Hepatocyte (in vitro differentiated cells): ENCODE measurements at regions not wholly inside any gene's neighbourhood (a gene's known extent, or its start where the extent isn't known, plus 50 kb on each side); places are given as distances from the start of the nearest gene placed in this dataset.
"Not testable (repeated sequence)": the region's sequence is repeated elsewhere in the genome, so short reads cannot be mapped to it uniquely, and the experiment has no call there.

Experiments
- DNase-seq: peaks from one replicate; pipeline ENCODE4 v3.0.0-alpha.2; 2016; ENCODE audit warnings: low spot score
- H2AFZ ChIP-seq: fragments of 200-600 bp; sonication (generic); 2 replicates; pipeline ENCODE4 v1.6.0; 2016; ENCODE audit warnings: antibody characterized with exemption, mild to moderate bottlenecking
- H3K27ac ChIP-seq: fragments of 200-600 bp; sonication (generic); 2 replicates; pipeline ENCODE4 v1.5.1; 2016; ENCODE audit warnings: mild to moderate bottlenecking
- H3K27me3 ChIP-seq: fragments of 200-600 bp; sonication (generic); 2 replicates; pipeline ENCODE4 v1.6.1; 2016
- H3K36me3 ChIP-seq: fragments of 200-600 bp; sonication (generic); replicated peaks from 2 replicates; pipeline ENCODE4 v1.5.1; 2016; ENCODE audit warnings: low read depth; ENCODE audit not compliant: insufficient read depth
- H3K4me1 ChIP-seq: fragments of 200-600 bp; sonication (generic); 2 replicates; pipeline ENCODE4 v1.5.1; 2016; ENCODE audit warnings: mild to moderate bottlenecking, moderate library complexity; ENCODE audit not compliant: insufficient read depth
- H3K4me2 ChIP-seq: fragments of 200-600 bp; sonication (generic); 2 replicates; pipeline ENCODE4 v1.6.0; 2016
- H3K4me3 ChIP-seq: fragments of 200-600 bp; sonication (generic); 2 replicates; pipeline ENCODE4 v1.5.1; 2016; ENCODE audit warnings: mild to moderate bottlenecking
- H3K79me2 ChIP-seq: fragments of 200-600 bp; sonication (generic); 2 replicates; pipeline ENCODE4 v1.6.0; 2017; ENCODE audit warnings: mild to moderate bottlenecking
- H3K9me2 ChIP-seq: fragments of 200-600 bp; sonication (generic); replicated peaks from 2 replicates; pipeline ENCODE4 v1.6.0; 2017; ENCODE audit warnings: mild to moderate bottlenecking; ENCODE audit not compliant: insufficient read depth
- H3K9me3 ChIP-seq: fragments of 200-600 bp; sonication (generic); 2 replicates; pipeline ENCODE4 v1.5.1; 2016; ENCODE audit warnings: low read depth, mild to moderate bottlenecking
- H4K20me1 ChIP-seq: fragments of 200-600 bp; sonication (generic); 2 replicates; pipeline ENCODE4 v1.6.0; 2016; ENCODE audit warnings: mild to moderate bottlenecking; ENCODE audit not compliant: insufficient read depth, poor library complexity, severe bottlenecking
- CTCF ChIP-seq: fragments of 200-600 bp; sonication (generic); IDR thresholded peaks from 2 replicates; pipeline ENCODE4 v1.5.1; 2016; ENCODE audit warnings: antibody characterized with exemption, mild to moderate bottlenecking; ENCODE audit not compliant: poor library complexity
- EZH2 ChIP-seq: fragments of 200-600 bp; sonication (generic); IDR thresholded peaks from 2 replicates; pipeline ENCODE4 v1.6.1; 2016; ENCODE audit warnings: antibody characterized with exemption, mild to moderate bottlenecking, borderline replicate concordance
- EZH2phosphoT487 ChIP-seq: fragments of 200-600 bp; sonication (generic); IDR thresholded peaks from one replicate; pipeline ENCODE4 v1.6.1; 2018; ENCODE audit warnings: antibody characterized with exemption, mild to moderate bottlenecking, low read depth, moderate library complexity; ENCODE audit not compliant: unreplicated experiment, severe bottlenecking
- WGBS: methylation state at CpG from one replicate; pipeline ENCODE4 v1.1.6; 2016; ENCODE audit warnings: low lambda C conversion rate; ENCODE audit errors: missing lambda C conversion rate; 5-methylcytosine and 5-hydroxymethylcytosine counted together

GRCh38 chr2:22134421-22134820, 1010.7 kb downstream of the TDRD15 start:
- Histone ChIP-seq H2AFZ (no peak overlapping the region), H3K36me3 (no peaks in the 10 kb centered on the region), H3K4me3 (no peak overlapping the region), H3K79me2 (no peaks in the 10 kb centered on the region), H3K27ac (no peak overlapping the region), H4K20me1 (no peaks in the 10 kb centered on the region), H3K9me2 (no peaks in the 10 kb centered on the region), H3K4me1 (no peaks in the 10 kb centered on the region), H3K4me2 (no peak overlapping the region), H3K9me3 (no peaks in the 10 kb centered on the region), H3K27me3 (no peaks in the 10 kb centered on the region)
- WGBS, result 91% methylated on average over 4 of the region's 4 CpGs
- DNase-seq, result no peak
- TF ChIP-seq CTCF (no peak), EZH2 (no peak), EZH2phosphoT487 (no peak)

GRCh38 chr2:22136446-22136845, 1012.7 kb downstream of the TDRD15 start:
- Histone ChIP-seq H3K27me3 (no peaks in the 10 kb centered on the region), H3K4me2 (no peak overlapping the region), H3K79me2 (no peaks in the 10 kb centered on the region), H3K9me2 (no peaks in the 10 kb centered on the region), H2AFZ (no peak overlapping the region), H3K27ac (no peak overlapping the region), H3K36me3 (no peaks in the 10 kb centered on the region), H3K4me3 (no peak overlapping the region), H4K20me1 (no peaks in the 10 kb centered on the region), H3K4me1 (no peaks in the 10 kb centered on the region), H3K9me3 (no peaks in the 10 kb centered on the region)
- no peak for DNase-seq
- TF ChIP-seq CTCF (no peak), EZH2phosphoT487 (no peak), EZH2 (no peak)
- WGBS, result 87% methylated on average over 4 of the region's 4 CpGs

GRCh38 chr2:22143840-22144239, 1020.1 kb downstream of the TDRD15 start:
- Histone ChIP-seq H3K27me3 (no peaks in the 10 kb centered on the region), H4K20me1 (no peaks in the 10 kb centered on the region), H3K4me2 (no peak overlapping the region), H3K27ac (no peak overlapping the region), H3K4me3 (no peak overlapping the region), H3K9me3 (no peaks in the 10 kb centered on the region), H3K79me2 (no peaks in the 10 kb centered on the region), H3K36me3 (no peaks in the 10 kb centered on the region), H3K9me2 (no peaks in the 10 kb centered on the region), H3K4me1 (no peaks in the 10 kb centered on the region), H2AFZ (no peak overlapping the region)
- no peak for TF ChIP-seq CTCF
- no peak for TF ChIP-seq EZH2phosphoT487
- no peak for TF ChIP-seq EZH2
- no peak for DNase-seq

- Histone ChIP-seq H3K9me2 (no peaks in the 10 kb centered on the region), H3K4me2 (no peak overlapping the region), H4K20me1 (no peaks in the 10 kb centered on the region), H3K4me3 (no peak overlapping the region), H2AFZ (no peak overlapping the region), H3K4me1 (no peaks in the 10 kb centered on the region), H3K9me3 (no peaks in the 10 kb centered on the region), H3K36me3 (no peaks in the 10 kb centered on the region), H3K79me2 (no peaks in the 10 kb centered on the region), H3K27ac (no peak overlapping the region), H3K27me3 (no peaks in the 10 kb centered on the region)
- no peak for DNase-seq
- TF ChIP-seq EZH2phosphoT487 (no peak), EZH2 (no peak), CTCF (no peak)
- 42% methylated on average over 2 of the region's 2 CpGs for WGBS
Measured at GRCh38 chr2:22153931-22154613, 1030.3 kb downstream of the TDRD15 start.

GRCh38 chr2:22156661-22157060, 1032.9 kb downstream of the TDRD15 start:
- 76% methylated on average over 6 of the region's 6 CpGs for WGBS
- H3K9me3 ChIP-seq, H3K4me3 ChIP-seq, H3K27me3 ChIP-seq, DNase-seq, H2AFZ ChIP-seq, H3K79me2 ChIP-seq, H3K27ac ChIP-seq, H3K9me2 ChIP-seq, H4K20me1 ChIP-seq, H3K4me2 ChIP-seq, H3K4me1 ChIP-seq, H3K36me3 ChIP-seq: not testable (repeated sequence)
